OCI-LY3 (cell line): ENCODE measurements at regions not wholly inside any gene's neighbourhood (a gene's known extent, or its start where the extent isn't known, plus 50 kb on each side); places are given as distances from the start of the nearest gene placed in this dataset.

Source experiments
- H2AFZ ChIP-seq: fragments of 200-600, 300-600 bp; shearing (Covaris generic); 2 replicates; pipeline ENCODE4 v1.6.0; 2014; ENCODE audit warnings: antibody characterized with exemption, low read depth, low read length
- H3K27ac ChIP-seq: fragments of 200-600, 300-600 bp; sonication (generic); 2 replicates; pipeline ENCODE4 v1.5.1; 2014; ENCODE audit warnings: mild to moderate bottlenecking, low read length, moderate library complexity, mixed read lengths
- H3K27me3 ChIP-seq: fragments of 200-600, 300-600 bp; sonication (generic); 2 replicates; pipeline ENCODE4 v1.6.1; 2014; ENCODE audit warnings: low read depth, low read length, mixed read lengths
- H3K36me3 ChIP-seq: fragments of 200-600, 300-600 bp; sonication (generic); replicated peaks from 2 replicates; pipeline ENCODE3; 2014; ENCODE audit warnings: low read depth, low read length, mixed read lengths
- H3K4me1 ChIP-seq: fragments of 300-600, 200-600 bp; sonication (generic); 2 replicates; pipeline ENCODE4 v1.6.1; 2014; ENCODE audit warnings: low read length, mixed read lengths
- H3K4me2 ChIP-seq: fragments of 200-600, 300-600 bp; sonication (generic); 2 replicates; pipeline ENCODE4 v1.6.1; 2014; ENCODE audit warnings: low read length, mixed read lengths
- H3K4me3 ChIP-seq: fragments of 300-600, 200-600 bp; sonication (generic); 2 replicates; pipeline ENCODE4 v1.5.1; 2014; ENCODE audit warnings: antibody characterized with exemption, mild to moderate bottlenecking, low read length, moderate library complexity
- H3K79me2 ChIP-seq: fragments of 300-600, 200-600 bp; shearing (Covaris generic); 2 replicates; pipeline ENCODE4 v1.6.1; 2014; ENCODE audit warnings: mild to moderate bottlenecking, low read length, mixed read lengths
- H3K9ac ChIP-seq: fragments of 300-600, 200-600 bp; shearing (Covaris generic); 2 replicates; pipeline ENCODE4 v1.6.0; 2014; ENCODE audit warnings: mild to moderate bottlenecking, low read length, moderate library complexity
- H3K9me3 ChIP-seq: fragments of 200-600, 300-600 bp; shearing (Covaris generic); 2 replicates; pipeline ENCODE4 v1.6.1; 2014; ENCODE audit warnings: low read length, mixed read lengths; ENCODE audit not compliant: insufficient read depth
- H4K20me1 ChIP-seq: fragments of 200-600, 300-600 bp; sonication (generic); 2 replicates; pipeline ENCODE4 v1.6.1; 2016; ENCODE audit warnings: low read length, mixed read lengths; ENCODE audit not compliant: insufficient read depth
- CTCF ChIP-seq: fragments of 200-600, 300-600 bp; sonication (generic); IDR thresholded peaks from 2 replicates; pipeline ENCODE4 v1.5.1; 2014; ENCODE audit warnings: antibody characterized with exemption, low read length, low read depth
- EZH2phosphoT487 ChIP-seq: fragments of 200-600 bp; shearing (Covaris generic); IDR thresholded peaks from 2 replicates; pipeline ENCODE4 v1.6.1; 2018; ENCODE audit warnings: antibody characterized with exemption, mixed run types, low read depth

- Histone ChIP-seq H3K27ac (no peak overlapping the region), H3K9me3 (no peaks in the 10 kb centered on the region), H3K79me2 (no peaks in the 10 kb centered on the region), H4K20me1 (no peaks in the 10 kb centered on the region), H3K36me3 (no peaks in the 10 kb centered on the region), H2AFZ (no peak overlapping the region), H3K4me1 (no peaks in the 10 kb centered on the region), H3K4me3 (no peak overlapping the region), H3K4me2 (no peak overlapping the region), H3K27me3 (no peaks in the 10 kb centered on the region), H3K9ac (no peak overlapping the region)
- no peak for TF ChIP-seq EZH2phosphoT487
- no peak for TF ChIP-seq CTCF
Observed at GRCh38 chr2:200041639-200042038, 86.3 kb downstream of the MAIP1 start.

- Histone ChIP-seq H3K4me2 (no peak overlapping the region), H3K4me1 (no peaks in the 10 kb centered on the region), H2AFZ (no peak overlapping the region), H3K27ac (no peak overlapping the region), H3K79me2 (no peaks in the 10 kb centered on the region), H4K20me1 (no peaks in the 10 kb centered on the region), H3K9me3 (no peaks in the 10 kb centered on the region), H3K36me3 (no peaks in the 10 kb centered on the region), H3K9ac (no peak overlapping the region), H3K4me3 (no peak overlapping the region), H3K27me3 (no peaks in the 10 kb centered on the region)
- no peak for TF ChIP-seq EZH2phosphoT487
- no peak for TF ChIP-seq CTCF
Observed at GRCh38 chr2:200042102-200042735, 86.8 kb downstream of the MAIP1 start.

GRCh38 chr2:200042944-200043343 lies 87.6 kb downstream of the MAIP1 start:
- no peaks in the 10 kb centered on the region for H3K4me1 ChIP-seq
- no peaks in the 10 kb centered on the region for H3K36me3 ChIP-seq
- H3K4me2 ChIP-seq, result no peak overlapping the region
- no peaks in the 10 kb centered on the region for H4K20me1 ChIP-seq
- H3K27ac ChIP-seq, result no peak overlapping the region
- H3K9me3 ChIP-seq, result no peaks in the 10 kb centered on the region
- H2AFZ ChIP-seq, result no peak overlapping the region
- TF ChIP-seq CTCF (no peak), EZH2phosphoT487 (no peak)
- no peaks in the 10 kb centered on the region for H3K79me2 ChIP-seq
- no peak overlapping the region for H3K9ac ChIP-seq
- H3K27me3 ChIP-seq, result no peaks in the 10 kb centered on the region
- no peak overlapping the region for H3K4me3 ChIP-seq

GRCh38 chr2:200044453-200044852 lies 89.1 kb downstream of the MAIP1 start:
- Histone ChIP-seq H3K79me2 (no peaks in the 10 kb centered on the region), H3K4me1 (no peaks in the 10 kb centered on the region), H3K9me3 (no peaks in the 10 kb centered on the region), H2AFZ (no peak overlapping the region), H3K27me3 (no peaks in the 10 kb centered on the region), H4K20me1 (no peaks in the 10 kb centered on the region), H3K4me2 (no peak overlapping the region), H3K36me3 (no peaks in the 10 kb centered on the region), H3K4me3 (no peak overlapping the region), H3K9ac (no peak overlapping the region), H3K27ac (no peak overlapping the region)
- TF ChIP-seq EZH2phosphoT487, result no peak
- no peak for TF ChIP-seq CTCF
